ENCODE measurements at regions not wholly inside any gene's neighbourhood (a gene's known extent, or its start where the extent isn't known, plus 50 kb on each side); places are given as distances from the start of the nearest gene placed in this dataset.

GRCh38 chr3:166118049-166118448 lies 280.8 kb upstream of the BCHE start:
- TF ChIP-seq PLSCR1 (CRISPR knock-in tag; IDR thresholded peaks at IDR 0.05; ENCODE audit: borderline replicate concordance) (no peak), ZBTB34 (CRISPR knock-in tag; IDR thresholded peaks at IDR 0.05) (no peak), ZFP36 (IDR thresholded peaks at IDR 0.05; ENCODE audit: borderline replicate concordance, low read depth, low read length, partially characterized antibody) (no peak), NFIC (IDR thresholded peaks at IDR 0.05; ENCODE audit: low read length) (no peak), TRIM24 (CRISPR knock-in tag; IDR thresholded peaks at IDR 0.05) (no peak), TBX3 (IDR thresholded peaks at IDR 0.05; ENCODE audit: borderline replicate concordance) (no peak), CBFB (CRISPR knock-in tag; IDR thresholded peaks at IDR 0.05) (no peak), KLF15 (CRISPR knock-in tag; IDR thresholded peaks at IDR 0.05; ENCODE audit: borderline replicate concordance) (no peak), IRF1 (CRISPR knock-in tag; IDR thresholded peaks at IDR 0.05; ENCODE audit: low read depth) (no peak), ZNF441 (CRISPR knock-in tag; IDR thresholded peaks at IDR 0.05; ENCODE audit: borderline replicate concordance) (no peak), POLR2AphosphoS2 (IDR thresholded peaks at IDR 0.05; ENCODE audit: low read depth, low read length) (no peak)

All from HepG2 (cell line).